GM12874 (cell line): ENCODE measurements at regions not wholly inside any gene's neighbourhood (a gene's known extent, or its start where the extent isn't known, plus 50 kb on each side); places are given as distances from the start of the nearest gene placed in this dataset.

Experiments
- CTCF ChIP-seq: IDR thresholded peaks from 2 replicates; pipeline ENCODE4 v1.5.1; 2011; ENCODE audit warnings: low read depth, mild to moderate bottlenecking, control low read depth, low read length, moderate library complexity; ENCODE audit not compliant: insufficient read depth

DNA sequence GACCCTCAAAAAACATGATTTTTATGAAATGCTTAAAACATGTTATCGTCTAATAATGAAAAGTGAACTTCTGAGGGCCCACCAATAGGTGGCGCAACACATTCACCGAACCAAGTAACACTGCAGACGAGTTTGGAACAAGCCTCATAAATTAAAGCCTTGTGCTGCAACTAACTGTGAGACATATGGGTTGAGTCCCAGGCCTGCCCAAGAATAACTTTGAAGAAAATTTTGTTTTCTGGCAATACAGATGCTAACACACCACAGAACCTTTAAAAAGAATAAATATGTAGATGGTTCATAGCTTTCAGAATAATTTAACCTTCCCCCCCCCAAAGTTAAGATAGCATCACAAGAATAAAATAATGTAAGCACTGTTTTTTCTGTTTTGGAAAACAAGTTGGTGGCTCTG is 285.9 kb downstream of the RNF144A start:
- TF ChIP-seq CTCF = peak; percentile 78

- TF ChIP-seq CTCF = no peak
Observed at GRCh38 chr2:7205151-7205830, 288.1 kb downstream of the RNF144A start.

- TF ChIP-seq CTCF = no peak
Observed at GRCh38 chr2:7206111-7206810, 289.0 kb downstream of the RNF144A start.

DNA sequence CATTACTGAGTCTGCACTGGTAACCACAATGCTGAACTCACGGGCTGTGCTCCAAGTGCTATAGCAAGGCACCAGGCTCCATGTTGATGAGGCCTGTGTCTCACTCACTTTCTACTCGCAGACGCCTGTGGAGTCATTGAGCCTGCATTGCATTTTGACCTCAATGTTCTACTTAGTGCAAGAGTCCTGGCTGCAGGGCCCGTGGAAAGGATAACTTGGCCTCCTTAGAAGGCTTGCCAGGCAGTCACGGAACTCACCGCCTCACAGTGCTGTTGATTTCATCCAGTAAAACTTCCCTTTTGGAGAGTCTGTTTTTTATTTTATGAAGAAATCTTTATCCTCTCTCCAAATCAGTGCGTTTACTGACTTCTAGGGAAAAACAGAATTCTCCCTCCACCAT is 290.4 kb downstream of the RNF144A start:
- TF ChIP-seq CTCF = no peak

GRCh38 chr2:7209757-7210555 is 292.7 kb downstream of the RNF144A start:
- TF ChIP-seq CTCF = no peak

DNA sequence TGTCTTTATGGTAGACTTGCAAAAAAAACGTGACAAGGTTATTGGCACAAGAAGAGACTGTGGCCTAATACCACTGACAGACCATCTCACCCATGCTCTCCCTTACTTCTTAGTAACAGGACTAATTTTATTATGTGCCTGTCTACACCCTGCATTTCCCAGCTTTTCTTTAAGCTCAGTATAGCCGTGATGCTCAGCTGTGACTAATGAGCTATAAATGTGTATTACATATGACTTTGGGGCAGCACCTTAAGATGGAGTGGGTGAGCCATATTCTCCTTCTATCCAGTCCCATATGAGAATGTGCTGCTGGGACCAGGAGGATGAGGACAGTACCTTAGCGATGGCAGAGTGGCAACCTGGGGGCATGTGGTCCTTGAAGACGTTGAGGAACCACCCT is 293.5 kb downstream of the RNF144A start:
- no peak for TF ChIP-seq CTCF

DNA sequence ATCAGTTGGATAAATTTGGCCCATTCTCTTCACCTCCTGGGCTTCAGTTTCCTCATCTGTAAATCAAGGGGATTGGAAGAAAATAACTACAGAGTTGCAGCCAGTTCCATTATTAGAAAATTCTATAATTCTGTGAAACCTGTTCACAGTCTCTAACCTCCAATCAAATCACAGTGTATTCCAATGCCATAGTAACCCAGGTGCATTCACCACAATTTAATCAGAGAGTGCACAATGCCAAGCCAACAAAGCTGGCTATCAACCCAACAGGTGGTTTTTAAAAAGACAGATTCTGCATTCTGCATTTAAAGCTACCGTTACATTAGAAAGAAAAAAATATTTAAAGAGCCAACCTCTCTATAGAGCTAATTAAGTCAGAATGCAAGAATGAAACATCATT is 308.6 kb downstream of the RNF144A start:
- no peak for TF ChIP-seq CTCF
